ENCODE measurements at regions not wholly inside any gene's neighbourhood (a gene's known extent, or its start where the extent isn't known, plus 50 kb on each side); places are given as distances from the start of the nearest gene placed in this dataset.

DNA sequence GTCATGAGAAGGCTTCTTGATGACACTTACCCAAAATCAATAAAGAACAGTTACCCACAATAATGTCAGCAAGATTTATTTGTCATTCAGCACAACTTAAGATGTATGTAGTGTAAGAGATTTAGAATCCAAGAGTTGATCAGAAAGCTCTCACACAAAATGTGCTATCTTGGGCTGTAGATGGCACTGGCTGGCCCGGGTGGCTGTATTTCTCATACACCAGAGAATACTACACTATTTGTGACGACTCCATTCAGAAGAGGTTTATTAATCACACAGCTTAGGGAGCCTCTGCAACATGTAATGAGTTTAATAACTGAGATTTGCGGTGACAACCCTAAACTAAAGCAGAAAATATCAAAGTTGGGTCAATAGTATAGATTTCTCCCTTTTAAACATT, 530.4 kb upstream of the KLHL29 start:
- TF ChIP-seq, protein P1, sequence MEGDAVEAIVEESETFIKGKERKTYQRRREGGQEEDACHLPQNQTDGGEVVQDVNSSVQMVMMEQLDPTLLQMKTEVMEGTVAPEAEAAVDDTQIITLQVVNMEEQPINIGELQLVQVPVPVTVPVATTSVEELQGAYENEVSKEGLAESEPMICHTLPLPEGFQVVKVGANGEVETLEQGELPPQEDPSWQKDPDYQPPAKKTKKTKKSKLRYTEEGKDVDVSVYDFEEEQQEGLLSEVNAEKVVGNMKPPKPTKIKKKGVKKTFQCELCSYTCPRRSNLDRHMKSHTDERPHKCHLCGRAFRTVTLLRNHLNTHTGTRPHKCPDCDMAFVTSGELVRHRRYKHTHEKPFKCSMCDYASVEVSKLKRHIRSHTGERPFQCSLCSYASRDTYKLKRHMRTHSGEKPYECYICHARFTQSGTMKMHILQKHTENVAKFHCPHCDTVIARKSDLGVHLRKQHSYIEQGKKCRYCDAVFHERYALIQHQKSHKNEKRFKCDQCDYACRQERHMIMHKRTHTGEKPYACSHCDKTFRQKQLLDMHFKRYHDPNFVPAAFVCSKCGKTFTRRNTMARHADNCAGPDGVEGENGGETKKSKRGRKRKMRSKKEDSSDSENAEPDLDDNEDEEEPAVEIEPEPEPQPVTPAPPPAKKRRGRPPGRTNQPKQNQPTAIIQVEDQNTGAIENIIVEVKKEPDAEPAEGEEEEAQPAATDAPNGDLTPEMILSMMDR (IDR thresholded peaks at IDR 0.05) = no peak
- no peak for TF ChIP-seq POLR2A (IDR thresholded peaks at IDR 0.05)

All from ovary (tissue), 3 donors.